Mammary epithelial cell (primary cell): ENCODE measurements at regions not wholly inside any gene's neighbourhood (a gene's known extent, or its start where the extent isn't known, plus 50 kb on each side); places are given as distances from the start of the nearest gene placed in this dataset.

Experiments
- EZH2 ChIP-seq: IDR thresholded peaks from 2 replicates; pipeline ENCODE4 v1.6.1; 2012; ENCODE audit warnings: low read length, inconsistent platforms, borderline replicate concordance
- TF ChIP-seq, protein P1 (sequence below), 2 donors: IDR thresholded peaks in 1 of 2; conservative IDR thresholded peaks in 1 of 2; 2 replicates each; pipeline ENCODE4 v1.5.1; 2011 to 2012; ENCODE audit warnings: inconsistent platforms in 2 of 2, low read length in 2 of 2, mild to moderate bottlenecking in 2 of 2, control low read depth in 1 of 2, low read depth in 1 of 2; ENCODE audit not compliant: insufficient read depth in 1 of 2; ENCODE audit errors: extremely low read depth in 1 of 2

DNA sequence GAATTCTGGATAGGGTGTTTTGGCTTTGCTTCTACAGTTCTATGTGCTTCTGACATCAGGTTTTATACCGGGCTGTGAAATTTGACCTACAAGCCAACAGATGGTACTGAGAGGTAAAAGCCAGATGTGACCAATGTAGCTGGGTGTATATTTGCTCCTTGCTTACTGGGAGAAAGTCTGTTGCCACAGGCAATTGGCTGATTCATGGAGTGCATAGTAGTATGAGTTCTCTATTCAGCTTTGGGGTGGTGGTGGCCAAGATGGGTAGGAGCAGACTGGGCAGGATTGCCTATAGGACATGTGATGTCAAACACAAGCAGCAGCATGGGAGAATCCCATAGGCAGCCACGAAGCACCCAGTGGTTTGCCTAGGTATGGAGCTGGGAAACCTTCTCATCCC lies 1827.0 kb downstream of the C4orf33 start:
- TF ChIP-seq, protein P1, sequence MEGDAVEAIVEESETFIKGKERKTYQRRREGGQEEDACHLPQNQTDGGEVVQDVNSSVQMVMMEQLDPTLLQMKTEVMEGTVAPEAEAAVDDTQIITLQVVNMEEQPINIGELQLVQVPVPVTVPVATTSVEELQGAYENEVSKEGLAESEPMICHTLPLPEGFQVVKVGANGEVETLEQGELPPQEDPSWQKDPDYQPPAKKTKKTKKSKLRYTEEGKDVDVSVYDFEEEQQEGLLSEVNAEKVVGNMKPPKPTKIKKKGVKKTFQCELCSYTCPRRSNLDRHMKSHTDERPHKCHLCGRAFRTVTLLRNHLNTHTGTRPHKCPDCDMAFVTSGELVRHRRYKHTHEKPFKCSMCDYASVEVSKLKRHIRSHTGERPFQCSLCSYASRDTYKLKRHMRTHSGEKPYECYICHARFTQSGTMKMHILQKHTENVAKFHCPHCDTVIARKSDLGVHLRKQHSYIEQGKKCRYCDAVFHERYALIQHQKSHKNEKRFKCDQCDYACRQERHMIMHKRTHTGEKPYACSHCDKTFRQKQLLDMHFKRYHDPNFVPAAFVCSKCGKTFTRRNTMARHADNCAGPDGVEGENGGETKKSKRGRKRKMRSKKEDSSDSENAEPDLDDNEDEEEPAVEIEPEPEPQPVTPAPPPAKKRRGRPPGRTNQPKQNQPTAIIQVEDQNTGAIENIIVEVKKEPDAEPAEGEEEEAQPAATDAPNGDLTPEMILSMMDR (conservative IDR thresholded peaks at IDR 0.05 in 1 of 2, IDR thresholded peaks at IDR 0.05 in 1 of 2; ENCODE audit: extremely low read depth in 1 of 2, insufficient read depth in 1 of 2, low read depth in 1 of 2, low read length in 2 of 2): no peak
- no peak for TF ChIP-seq EZH2
